GM12878 (cell line): ENCODE measurements at regions not wholly inside any gene's neighbourhood (a gene's known extent, or its start where the extent isn't known, plus 50 kb on each side); places are given as distances from the start of the nearest gene placed in this dataset.

Experiments used
- ATAC-seq: fragments of 200-7000 bp; cut with Tn5 transposase; 3 replicates; pipeline ENCODE4 v1.9.1; 2020; ENCODE audit warnings: mild to moderate bottlenecking, moderate library complexity
- BruUV-seq: library from RNA; stranded (reverse); fragments of 400-500 nt; replicated peaks from 2 replicates; lab custom pipeline; 2021; lab: Mats Ljungman, UMichigan
- CTCF ChIA-PET: fragments of 300-600 bp; sonication (Branson Sonifier 250); formaldehyde crosslinking; extraction: SDS; loops from one replicate; lab custom pipeline; 2021; ENCODE audit warnings: inconsistent platforms; lab: Yijun Ruan, JAX
- POLR2A ChIA-PET: fragments of 350-600 bp; formaldehyde crosslinking; extraction: SDS; loops from one replicate; lab custom pipeline; 2021; ENCODE audit warnings: inconsistent platforms; lab: Charles Lee
- RAD21 ChIA-PET: fragments of 300-600 bp; sonication (Branson Sonifier 250); formaldehyde crosslinking; loops from one replicate; lab custom pipeline; 2023; ENCODE audit warnings: antibody characterized with exemption; ENCODE audit not compliant: unreplicated experiment; lab: Charles Lee
- SMC1A ChIA-PET: fragments of 300-600 bp; sonication (Branson Sonifier 250); formaldehyde crosslinking; loops from one replicate; lab custom pipeline; 2023; ENCODE audit not compliant: unreplicated experiment, uncharacterized antibody; lab: Charles Lee
- DNase-seq: peaks from one replicate; pipeline ENCODE4 v3.0.0-alpha.2; 2011; ENCODE audit warnings: low read depth, low spot score
- FAIRE-seq: peaks from 3 replicates; lab custom pipeline; 2011; peaks lifted over from hg19 to GRCh38; lab: Jason Lieb, UNC
- H2AFZ ChIP-seq: 2 replicates; pipeline ENCODE4 v1.6.0; 2011; ENCODE audit warnings: low read depth, low read length, control low read depth; ENCODE audit not compliant: control insufficient read depth
- H3K27ac ChIP-seq: 2 replicates; pipeline ENCODE4 v1.5.1; 2011; ENCODE audit warnings: control low read depth; ENCODE audit not compliant: control insufficient read depth, insufficient read depth
- H3K27me3 ChIP-seq, 2 experiments: replicated peaks in 1 of 2; 2 replicates each; pipeline versions ENCODE4 v1.6.0 to v1.6.1; 2011; ENCODE audit warnings: low read length in 1 of 2; ENCODE audit not compliant: control insufficient read depth in 2 of 2, insufficient read depth in 2 of 2
- H3K36me3 ChIP-seq, 2 experiments: 2 replicates each; pipeline ENCODE4 v1.5.1; 2011; ENCODE audit warnings: low read length in 1 of 2; ENCODE audit not compliant: control insufficient read depth in 2 of 2, insufficient read depth in 2 of 2
- H3K4me1 ChIP-seq: 2 replicates; pipeline ENCODE4 v1.6.1; 2011; ENCODE audit warnings: mild to moderate bottlenecking, low read length, moderate library complexity, mixed read lengths; ENCODE audit not compliant: control insufficient read depth, insufficient read depth
- H3K4me2 ChIP-seq: 2 replicates; pipeline ENCODE4 v1.6.0; 2011; ENCODE audit warnings: control low read depth; ENCODE audit not compliant: control insufficient read depth, insufficient read depth
- H3K4me3 ChIP-seq: fragments of 200-600 bp; sonication (generic); 2 replicates; pipeline ENCODE4 v1.5.1; 2016
- H3K79me2 ChIP-seq: 2 replicates; pipeline ENCODE4 v1.6.0; 2011; ENCODE audit warnings: low read length; ENCODE audit not compliant: control insufficient read depth, insufficient read depth
- H3K9ac ChIP-seq: 2 replicates; pipeline ENCODE4 v1.8.0; 2011; ENCODE audit warnings: low read length, control low read depth, mixed read lengths; ENCODE audit not compliant: control insufficient read depth, insufficient read depth
- H3K9me3 ChIP-seq: replicated peaks from 3 replicates; pipeline ENCODE4 v1.5.1; 2011; ENCODE audit warnings: mild to moderate bottlenecking, low read length; ENCODE audit not compliant: control insufficient read depth, insufficient read depth
- H4K20me1 ChIP-seq: 2 replicates; pipeline ENCODE4 v1.6.0; 2011; ENCODE audit not compliant: control insufficient read depth, insufficient read depth
- ATF7 ChIP-seq: fragments of 450-650 bp; IDR thresholded peaks from 2 replicates; pipeline ENCODE4 v1.6.1; 2016; ENCODE audit warnings: low read depth, mild to moderate bottlenecking
- BHLHE40 ChIP-seq, 2 experiments: fragments of 450-650 bp in 1 of 2; IDR thresholded peaks; 2 replicates each; pipeline ENCODE4 v1.6.1; 2011 to 2017; ENCODE audit warnings: low read depth in 2 of 2, borderline replicate concordance in 1 of 2, improper control_type of control experiment in 1 of 2, low read length in 1 of 2, mild to moderate bottlenecking in 1 of 2
- HDAC6 ChIP-seq: fragments of 200-600 bp; sonication (generic); IDR thresholded peaks from one replicate; pipeline ENCODE4 v1.8.0; 2017; ENCODE audit warnings: antibody characterized with exemption; ENCODE audit not compliant: unreplicated experiment
- KLF5 ChIP-seq: fragments of 450-650 bp; IDR thresholded peaks from 2 replicates; pipeline ENCODE4 v1.6.1; 2014; ENCODE audit warnings: mild to moderate bottlenecking; ENCODE audit not compliant: partially characterized antibody
- MXI1 ChIP-seq: fragments of 150-350 bp; IDR thresholded peaks from 2 replicates; pipeline ENCODE4 v1.6.1; 2011; ENCODE audit warnings: low read depth, mild to moderate bottlenecking, inconsistent platforms, low read length, improper control_type of control experiment
- PAX8 ChIP-seq: fragments of 450-650 bp; IDR thresholded peaks from 2 replicates; pipeline ENCODE4 v1.6.1; 2017; ENCODE audit warnings: mild to moderate bottlenecking, moderate library complexity
- USF1 ChIP-seq: IDR thresholded peaks from 2 replicates; pipeline ENCODE4 v1.6.1; 2011; ENCODE audit warnings: borderline replicate concordance, low read depth, mild to moderate bottlenecking, moderate library complexity, mixed read lengths, low read length; ENCODE audit not compliant: insufficient read depth; ENCODE audit errors: extremely low read length
- ZNF622 ChIP-seq: fragments of 450-650 bp; IDR thresholded peaks from 2 replicates; pipeline ENCODE4 v1.6.1; 2017; ENCODE audit warnings: mild to moderate bottlenecking, inconsistent platforms
- WGBS: methylation state at CpG from one replicate; pipeline ENCODE4 v1.1.6; 2016; ENCODE audit warnings: low lambda C conversion rate; ENCODE audit not compliant: insufficient replicate concordance, insufficient coverage; ENCODE audit errors: missing lambda C conversion rate; 5-methylcytosine and 5-hydroxymethylcytosine counted together
- in situ Hi-C: fragments of 300-500 bp; cut with MboI; formaldehyde crosslinking; loops from 9 replicates; pipeline ENCODE4 v1.14.3; 2018; ENCODE audit warnings: mixed read lengths
- intact Hi-C: fragments of 100-400 bp; cut with micrococcal nuclease; formaldehyde crosslinking; loops from one replicate; pipeline ENCODE4 v1.14.2; 2022; ENCODE audit not compliant: unreplicated experiment

- TF ChIP-seq USF1 (no peak), ATF7 (no peak), BHLHE40 (IDR thresholded peaks at IDR 0.05; ENCODE audit: borderline replicate concordance in 1 of 2, low read depth in 2 of 2, low read length in 1 of 2) (no peak), ZNF622 (no peak)
Measured at GRCh38 chr4:131978120-131978519, 1171.0 kb upstream of the PCDH10 start (continued).

GRCh38 chr4:131989576-131989975, 1159.5 kb upstream of the PCDH10 start:
- Histone ChIP-seq H3K9me3 (no peaks in the 10 kb centered on the region), H3K36me3 (no peaks in the 10 kb centered on the region), H3K4me2 (no peak overlapping the region), H2AFZ (no peak overlapping the region), H3K4me3 (no peak overlapping the region), H3K4me1 (no peaks in the 10 kb centered on the region), H3K27me3 (no peaks in the 10 kb centered on the region), H3K79me2 (no peaks in the 10 kb centered on the region), H3K27ac (no peak overlapping the region), H4K20me1 (no peaks in the 10 kb centered on the region), H3K9ac (no peak overlapping the region)
- POLR2A ChIA-PET: no interaction called here
- ATAC-seq (no peak), FAIRE-seq (no peak), DNase-seq (no peak)
- RAD21 ChIA-PET: no interaction called here
- intact Hi-C loops: no loop called here
- CTCF ChIA-PET: no interaction called here
- TF ChIP-seq KLF5 (no peak), PAX8 (no peak), BHLHE40 (IDR thresholded peaks at IDR 0.05; ENCODE audit: borderline replicate concordance in 1 of 2, low read depth in 2 of 2, low read length in 1 of 2) (no peak), MXI1 (no peak), HDAC6 (no peak)
- WGBS: 9% methylated on average over 4 of the region's 4 CpGs
- BruUV-seq: no TSS peak
- in situ Hi-C loops: no loop called here
- SMC1A ChIA-PET: interaction anchor here (0.5 kb wide), 1 partner anchor 178 kb away, joined by 3 read pairs; no protein-coding TSS in a partner anchor
